ENCODE measurements at regions not wholly inside any gene's neighbourhood (a gene's known extent, or its start where the extent isn't known, plus 50 kb on each side); places are given as distances from the start of the nearest gene placed in this dataset.

DNA sequence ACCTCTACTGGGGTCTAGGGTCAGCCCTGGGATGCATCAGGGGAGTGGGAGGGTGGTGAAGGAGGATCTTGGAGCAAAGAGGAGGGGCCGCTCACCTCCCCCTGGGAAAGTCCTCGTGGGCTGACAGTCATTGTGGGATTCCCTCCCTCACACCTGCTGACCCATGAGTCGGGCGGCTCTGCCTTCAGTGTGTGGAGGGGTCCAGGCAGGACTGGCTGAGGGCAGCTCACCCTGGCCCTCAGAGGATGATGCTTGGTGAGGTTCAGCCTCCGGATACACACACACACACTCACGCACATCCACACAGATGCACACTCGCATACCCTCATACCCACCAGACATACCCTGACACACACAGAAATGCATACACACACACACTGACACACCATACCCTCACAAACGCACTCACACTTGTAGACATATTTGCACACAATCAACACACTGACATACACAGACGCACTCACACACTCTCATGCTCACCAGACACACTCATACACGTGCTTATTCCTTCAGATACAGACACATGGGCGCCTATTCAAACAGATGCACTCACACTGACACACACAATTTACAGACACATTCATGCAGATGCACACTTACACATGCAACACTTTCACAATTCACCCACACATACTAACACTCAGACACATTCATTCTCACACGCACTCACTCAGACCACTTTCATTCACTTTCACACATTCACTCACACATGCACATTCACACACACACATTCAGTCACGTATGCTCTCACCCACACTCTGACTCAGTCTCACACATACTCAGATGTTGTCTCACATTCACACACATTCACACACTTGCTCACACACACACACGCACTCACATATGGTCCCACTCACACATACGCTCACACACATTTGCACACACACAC is 105.1 kb upstream of the RPL38 start:
- Mint-ChIP-seq H3K27me3 (peaks cover 16% of the 10 kb centered on the region), H3K4me1 (no peaks in the 10 kb centered on the region), H3K27ac (no peak overlapping the region), H3K36me3 (ENCODE audit: low read depth) (no peaks in the 10 kb centered on the region), H3K9me3 (no peaks in the 10 kb centered on the region), H3K4me3 (no peak overlapping the region)
- ATAC-seq (ENCODE audit: low read depth) = no peak
- POLR2A ChIA-PET = no interaction called here
- intact Hi-C loops (cut with micrococcal nuclease) = no loop called here
- CTCF ChIA-PET = no interaction called here
- TF ChIP-seq, protein P1, sequence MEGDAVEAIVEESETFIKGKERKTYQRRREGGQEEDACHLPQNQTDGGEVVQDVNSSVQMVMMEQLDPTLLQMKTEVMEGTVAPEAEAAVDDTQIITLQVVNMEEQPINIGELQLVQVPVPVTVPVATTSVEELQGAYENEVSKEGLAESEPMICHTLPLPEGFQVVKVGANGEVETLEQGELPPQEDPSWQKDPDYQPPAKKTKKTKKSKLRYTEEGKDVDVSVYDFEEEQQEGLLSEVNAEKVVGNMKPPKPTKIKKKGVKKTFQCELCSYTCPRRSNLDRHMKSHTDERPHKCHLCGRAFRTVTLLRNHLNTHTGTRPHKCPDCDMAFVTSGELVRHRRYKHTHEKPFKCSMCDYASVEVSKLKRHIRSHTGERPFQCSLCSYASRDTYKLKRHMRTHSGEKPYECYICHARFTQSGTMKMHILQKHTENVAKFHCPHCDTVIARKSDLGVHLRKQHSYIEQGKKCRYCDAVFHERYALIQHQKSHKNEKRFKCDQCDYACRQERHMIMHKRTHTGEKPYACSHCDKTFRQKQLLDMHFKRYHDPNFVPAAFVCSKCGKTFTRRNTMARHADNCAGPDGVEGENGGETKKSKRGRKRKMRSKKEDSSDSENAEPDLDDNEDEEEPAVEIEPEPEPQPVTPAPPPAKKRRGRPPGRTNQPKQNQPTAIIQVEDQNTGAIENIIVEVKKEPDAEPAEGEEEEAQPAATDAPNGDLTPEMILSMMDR (IDR thresholded peaks at IDR 0.05) = no peak
- DNase-seq = no peak

DNA sequence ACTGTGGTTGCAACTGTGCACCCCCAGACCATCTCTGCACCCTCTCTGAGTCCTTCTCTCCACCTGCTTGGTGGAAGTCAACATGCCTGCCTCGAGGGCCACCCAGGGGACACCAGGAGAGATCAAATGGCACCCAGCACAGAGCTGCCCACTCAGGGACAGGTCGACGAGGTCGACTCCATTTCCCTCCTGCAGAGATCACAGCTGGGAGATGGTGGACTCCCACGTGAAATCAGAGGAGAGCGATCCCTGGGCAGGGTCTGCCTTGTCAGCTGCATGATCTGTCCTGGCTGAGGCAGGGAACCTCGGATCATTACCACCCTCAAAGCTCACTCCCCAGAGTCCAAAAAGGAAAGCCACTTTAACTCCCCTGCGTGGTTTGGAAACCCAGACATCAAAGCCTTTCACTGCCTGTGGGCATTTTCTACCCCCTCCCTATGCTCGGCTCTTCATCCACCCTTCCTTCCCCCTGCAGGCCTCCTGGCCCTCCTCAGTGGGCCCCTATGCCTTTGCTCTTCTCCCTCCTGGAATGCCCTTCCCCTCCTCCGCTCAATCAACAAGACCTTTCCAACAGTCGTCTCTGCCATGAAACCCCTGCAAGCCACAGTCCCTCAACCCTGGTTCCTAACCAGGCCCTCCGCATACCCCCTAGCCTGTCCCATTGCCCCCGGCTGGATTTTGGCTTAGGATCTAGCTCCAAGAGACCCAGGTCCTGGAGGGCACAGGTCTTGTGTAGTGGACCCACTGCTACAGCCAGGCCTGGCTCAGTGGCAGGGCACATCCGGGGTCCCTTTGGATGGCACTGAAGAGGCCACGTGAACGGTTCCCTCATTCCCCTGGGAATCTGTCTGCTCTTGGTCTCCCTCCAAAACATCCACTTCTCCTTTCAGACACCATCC is 103.8 kb upstream of the RPL38 start:
- TF ChIP-seq, protein P1 (IDR thresholded peaks at IDR 0.05) = no peak
- Mint-ChIP-seq H3K4me1 (no peaks in the 10 kb centered on the region), H3K27me3 (peaks cover 20% of the 10 kb centered on the region), H3K36me3 (ENCODE audit: low read depth) (no peaks in the 10 kb centered on the region), H3K9me3 (no peaks in the 10 kb centered on the region), H3K4me3 (no peak overlapping the region), H3K27ac (no peak overlapping the region)
- POLR2A ChIA-PET = no interaction called here
- CTCF ChIA-PET = no interaction called here
- intact Hi-C loops (cut with micrococcal nuclease) = no loop called here
- DNase-seq = no peak
- no peak for ATAC-seq (ENCODE audit: low read depth)

DNA sequence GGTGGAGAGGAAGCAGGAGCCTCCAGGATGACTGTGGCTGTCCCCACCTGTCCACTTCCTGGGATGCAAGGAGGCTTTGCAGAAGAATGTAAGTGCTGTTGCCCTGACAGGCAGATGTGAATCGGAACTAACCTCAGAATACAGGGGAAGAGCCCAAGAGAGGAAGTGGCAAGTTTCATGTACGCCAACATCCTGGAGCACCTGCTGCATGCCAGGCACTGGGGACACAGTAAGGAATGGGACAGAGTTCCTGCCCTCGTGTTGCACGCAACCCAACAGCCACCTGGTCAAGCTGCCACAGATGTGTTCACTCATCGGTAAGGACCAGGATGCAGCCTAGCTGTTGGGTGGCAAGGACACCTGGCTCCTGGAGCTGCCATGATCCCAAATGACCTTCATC is 98.6 kb upstream of the RPL38 start:
- intact Hi-C loops (cut with micrococcal nuclease) = no loop called here
- H3K4me1 Mint-ChIP-seq = no peaks in the 10 kb centered on the region
- ChIA-PET CTCF (no interaction called here), POLR2A (no interaction called here)
- ATAC-seq (ENCODE audit: low read depth) (no peak), DNase-seq (no peak)
- TF ChIP-seq, protein P1 (IDR thresholded peaks at IDR 0.05) = no peak
- H3K4me3 Mint-ChIP-seq = no peak overlapping the region
- no peak overlapping the region for H3K27ac Mint-ChIP-seq
- no peaks in the 10 kb centered on the region for H3K36me3 Mint-ChIP-seq (ENCODE audit: low read depth)
- H3K9me3 Mint-ChIP-seq = peaks cover 2% of the 10 kb centered on the region
- H3K27me3 Mint-ChIP-seq = peaks cover 22% of the 10 kb centered on the region

DNA sequence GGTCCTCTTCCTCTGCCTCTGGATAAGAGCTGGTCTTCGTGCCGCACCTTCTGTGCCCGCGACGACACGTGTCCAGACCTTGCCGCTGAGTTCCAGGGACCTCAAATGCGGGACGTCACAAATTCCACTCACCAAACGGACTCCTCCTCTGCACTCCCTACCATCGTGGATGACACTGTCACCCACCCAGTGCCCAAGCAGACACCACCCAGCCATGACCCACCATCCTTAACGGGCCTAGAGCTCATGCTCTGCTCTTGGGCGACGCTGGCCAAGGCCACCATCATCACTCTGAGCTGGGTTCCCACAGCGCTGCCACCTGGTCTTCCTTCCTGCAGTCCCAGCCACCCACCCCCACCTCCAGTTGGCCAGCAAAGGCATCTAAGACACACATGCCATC is 96.4 kb upstream of the RPL38 start:
- ATAC-seq (ENCODE audit: low read depth) (no peak), DNase-seq (no peak)
- no peaks in the 10 kb centered on the region for H3K36me3 Mint-ChIP-seq (ENCODE audit: low read depth)
- POLR2A ChIA-PET = no interaction called here
- H3K9me3 Mint-ChIP-seq = peaks cover 2% of the 10 kb centered on the region
- H3K4me3 Mint-ChIP-seq = no peak overlapping the region
- CTCF ChIA-PET = no interaction called here
- intact Hi-C loops (cut with micrococcal nuclease) = no loop called here
- peaks cover 18% of the 10 kb centered on the region for H3K27me3 Mint-ChIP-seq
- TF ChIP-seq, protein P1 (IDR thresholded peaks at IDR 0.05) = no peak
- H3K27ac Mint-ChIP-seq = no peak overlapping the region
- H3K4me1 Mint-ChIP-seq = no peaks in the 10 kb centered on the region

GRCh38 chr17:74108126-74108705 is 95.3 kb upstream of the RPL38 start:
- ATAC-seq (ENCODE audit: low read depth) (no peak), DNase-seq (no peak)
- Mint-ChIP-seq H3K27ac (no peak overlapping the region), H3K36me3 (ENCODE audit: low read depth) (no peaks in the 10 kb centered on the region), H3K27me3 (peaks cover 10% of the 10 kb centered on the region), H3K9me3 (peaks cover 2% of the 10 kb centered on the region), H3K4me3 (no peak overlapping the region), H3K4me1 (no peaks in the 10 kb centered on the region)
- ChIA-PET POLR2A (no interaction called here), CTCF (no interaction called here)
- TF ChIP-seq, protein P1 (IDR thresholded peaks at IDR 0.05) = no peak
- intact Hi-C loops (cut with micrococcal nuclease) = no loop called here
